Neural cell (in vitro differentiated cells): ENCODE measurements at regions not wholly inside any gene's neighbourhood (a gene's known extent, or its start where the extent isn't known, plus 50 kb on each side); places are given as distances from the start of the nearest gene placed in this dataset.

Source experiments
- H2AFZ ChIP-seq: fragments of 200-600, 300-800 bp; sonication (generic), shearing (Covaris generic); 2 replicates; pipeline ENCODE4 v1.6.0; 2014; ENCODE audit warnings: low read depth, mild to moderate bottlenecking, antibody characterized with exemption, low read length, moderate library complexity
- H3F3A ChIP-seq: fragments of 200-600 bp; shearing (Covaris generic); 2 replicates; pipeline ENCODE4 v1.6.1; 2016; ENCODE audit warnings: mild to moderate bottlenecking, moderate library complexity, mixed read lengths, antibody characterized with exemption, low read length; ENCODE audit not compliant: insufficient read depth, poor library complexity, severe bottlenecking
- H3K27ac ChIP-seq: fragments of 200-600, 300-800 bp; sonication (generic), shearing (Covaris generic); 2 replicates; pipeline ENCODE4 v1.5.1; 2014; ENCODE audit warnings: mild to moderate bottlenecking, low read length, moderate library complexity
- H3K27me3 ChIP-seq: fragments of 300-800, 200-600 bp; sonication (generic), shearing (Covaris generic); 2 replicates; pipeline ENCODE4 v1.6.0; 2014; ENCODE audit warnings: mild to moderate bottlenecking, low read depth, low read length, moderate library complexity; ENCODE audit not compliant: insufficient read depth
- H3K36me3 ChIP-seq: fragments of 300-800, 200-600 bp; sonication (generic), shearing (Covaris generic); 2 replicates; pipeline ENCODE4 v1.5.1; 2014; ENCODE audit warnings: mild to moderate bottlenecking, antibody characterized with exemption, low read length, moderate library complexity; ENCODE audit not compliant: insufficient read depth
- H3K4me2 ChIP-seq: fragments of 300-800, 200-600 bp; sonication (generic), shearing (Covaris generic); 2 replicates; pipeline ENCODE4 v1.6.0; 2014; ENCODE audit warnings: mild to moderate bottlenecking, low read length
- H3K4me3 ChIP-seq: fragments of 300-800, 200-600 bp; sonication (generic), shearing (Covaris generic); 2 replicates; pipeline ENCODE4 v1.5.1; 2014; ENCODE audit warnings: mild to moderate bottlenecking, low read length, moderate library complexity
- H3K79me2 ChIP-seq: fragments of 200-600 bp; shearing (Covaris generic); replicated peaks from 2 replicates; pipeline ENCODE4 v1.6.0; 2014; ENCODE audit warnings: mild to moderate bottlenecking, low read length, moderate library complexity; ENCODE audit not compliant: insufficient read depth
- H3K9ac ChIP-seq: fragments of 300-800, 200-600 bp; sonication (generic), shearing (Covaris generic); 2 replicates; pipeline ENCODE4 v1.6.1; 2016; ENCODE audit warnings: mild to moderate bottlenecking, low read length, mixed read lengths
- H3K9me2 ChIP-seq: fragments of 200-600 bp; shearing (Covaris generic); 2 replicates; pipeline ENCODE4 v1.6.1; 2016; ENCODE audit warnings: mild to moderate bottlenecking, low read length, mixed read lengths; ENCODE audit not compliant: insufficient read depth
- H3K9me3 ChIP-seq: fragments of 200-600, 300-800 bp; sonication (generic), shearing (Covaris generic); 2 replicates; pipeline ENCODE4 v1.6.1; 2016; ENCODE audit warnings: mild to moderate bottlenecking, mixed run types, low read length, moderate library complexity, mixed read lengths
- H4K20me1 ChIP-seq: fragments of 200-600 bp; shearing (Covaris generic); 2 replicates; pipeline ENCODE4 v1.6.1; 2016; ENCODE audit warnings: mild to moderate bottlenecking, mixed run types; ENCODE audit not compliant: insufficient read depth
- EP300 ChIP-seq: fragments of 450-650 bp; conservative IDR thresholded peaks from 2 replicates; pipeline ENCODE4 v1.6.1; 2014; ENCODE audit warnings: antibody characterized with exemption, mild to moderate bottlenecking, moderate library complexity; ENCODE audit not compliant: poor library complexity, severe bottlenecking
- EZH2 ChIP-seq: fragments of 200-600, 300-800 bp; shearing (Covaris generic), sonication (generic); IDR thresholded peaks from 2 replicates; pipeline ENCODE4 v1.6.1; 2014; ENCODE audit warnings: antibody characterized with exemption, low read length, borderline replicate concordance, mild to moderate bottlenecking; ENCODE audit not compliant: insufficient read depth, poor library complexity, severe bottlenecking
- MXI1 ChIP-seq: fragments of 450-650 bp; conservative IDR thresholded peaks from 2 replicates; pipeline ENCODE4 v1.6.1; 2014; ENCODE audit warnings: antibody characterized with exemption, mild to moderate bottlenecking; ENCODE audit not compliant: poor library complexity, severe bottlenecking
- POLR2AphosphoS5 ChIP-seq: IDR thresholded peaks from 2 replicates; pipeline ENCODE4 v1.6.1; 2012
- RAD21 ChIP-seq: fragments of 450-650 bp; conservative IDR thresholded peaks from 2 replicates; pipeline ENCODE4 v1.6.1; 2014; ENCODE audit warnings: antibody characterized with exemption, mild to moderate bottlenecking, moderate library complexity
- SMC3 ChIP-seq: fragments of 450-650 bp; conservative IDR thresholded peaks from 2 replicates; pipeline ENCODE4 v1.6.1; 2014; ENCODE audit warnings: antibody characterized with exemption, mild to moderate bottlenecking, moderate library complexity; ENCODE audit not compliant: poor library complexity
- TAF1 ChIP-seq: IDR thresholded peaks from 2 replicates; pipeline ENCODE4 v1.6.1; 2012; ENCODE audit warnings: low read depth
- TF ChIP-seq, protein P1 (sequence below): fragments of 450-650 bp; IDR thresholded peaks from 2 replicates; pipeline ENCODE4 v1.5.1; 2014; ENCODE audit warnings: antibody characterized with exemption, mild to moderate bottlenecking, moderate library complexity; ENCODE audit not compliant: poor library complexity, severe bottlenecking
- TF ChIP-seq, protein P2 (sequence below): IDR thresholded peaks from 2 replicates; pipeline ENCODE4 v1.6.1; 2012; ENCODE audit warnings: borderline replicate concordance

DNA sequence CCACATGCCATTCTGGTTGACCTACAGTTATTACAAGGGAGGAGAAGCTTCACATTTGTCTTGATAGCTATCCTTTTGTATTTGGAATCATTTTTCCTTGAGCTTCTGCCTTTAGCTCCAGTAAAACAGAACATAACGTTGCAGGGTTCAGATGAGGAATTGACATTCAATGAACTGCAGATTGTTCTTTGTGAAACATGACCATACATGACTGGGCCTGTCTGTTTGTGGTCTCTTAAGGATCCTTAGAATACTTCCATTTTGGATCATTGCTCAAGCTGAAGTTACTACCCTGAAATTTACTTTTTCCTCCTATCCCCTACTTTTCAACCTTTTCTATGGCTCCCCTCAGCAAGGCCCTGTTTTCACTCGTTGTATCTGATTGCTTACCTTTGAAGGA is 1281.7 kb upstream of the CELF4 start:
- Histone ChIP-seq H3K9me2 (no peaks in the 10 kb centered on the region), H2AFZ (no peak overlapping the region), H3K9me3 (no peaks in the 10 kb centered on the region), H3K4me2 (no peak overlapping the region), H3K9ac (no peak overlapping the region), H3K79me2 (no peaks in the 10 kb centered on the region), H3K27ac (no peak overlapping the region), H4K20me1 (no peaks in the 10 kb centered on the region), H3K4me3 (no peak overlapping the region), H3K36me3 (no peaks in the 10 kb centered on the region), H3F3A (no peaks in the 10 kb centered on the region), H3K27me3 (no peaks in the 10 kb centered on the region)
- TF ChIP-seq POLR2AphosphoS5 (no peak), EP300 (no peak)
- TF ChIP-seq, protein P1, sequence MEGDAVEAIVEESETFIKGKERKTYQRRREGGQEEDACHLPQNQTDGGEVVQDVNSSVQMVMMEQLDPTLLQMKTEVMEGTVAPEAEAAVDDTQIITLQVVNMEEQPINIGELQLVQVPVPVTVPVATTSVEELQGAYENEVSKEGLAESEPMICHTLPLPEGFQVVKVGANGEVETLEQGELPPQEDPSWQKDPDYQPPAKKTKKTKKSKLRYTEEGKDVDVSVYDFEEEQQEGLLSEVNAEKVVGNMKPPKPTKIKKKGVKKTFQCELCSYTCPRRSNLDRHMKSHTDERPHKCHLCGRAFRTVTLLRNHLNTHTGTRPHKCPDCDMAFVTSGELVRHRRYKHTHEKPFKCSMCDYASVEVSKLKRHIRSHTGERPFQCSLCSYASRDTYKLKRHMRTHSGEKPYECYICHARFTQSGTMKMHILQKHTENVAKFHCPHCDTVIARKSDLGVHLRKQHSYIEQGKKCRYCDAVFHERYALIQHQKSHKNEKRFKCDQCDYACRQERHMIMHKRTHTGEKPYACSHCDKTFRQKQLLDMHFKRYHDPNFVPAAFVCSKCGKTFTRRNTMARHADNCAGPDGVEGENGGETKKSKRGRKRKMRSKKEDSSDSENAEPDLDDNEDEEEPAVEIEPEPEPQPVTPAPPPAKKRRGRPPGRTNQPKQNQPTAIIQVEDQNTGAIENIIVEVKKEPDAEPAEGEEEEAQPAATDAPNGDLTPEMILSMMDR, result no peak
- TF ChIP-seq, protein P2, sequence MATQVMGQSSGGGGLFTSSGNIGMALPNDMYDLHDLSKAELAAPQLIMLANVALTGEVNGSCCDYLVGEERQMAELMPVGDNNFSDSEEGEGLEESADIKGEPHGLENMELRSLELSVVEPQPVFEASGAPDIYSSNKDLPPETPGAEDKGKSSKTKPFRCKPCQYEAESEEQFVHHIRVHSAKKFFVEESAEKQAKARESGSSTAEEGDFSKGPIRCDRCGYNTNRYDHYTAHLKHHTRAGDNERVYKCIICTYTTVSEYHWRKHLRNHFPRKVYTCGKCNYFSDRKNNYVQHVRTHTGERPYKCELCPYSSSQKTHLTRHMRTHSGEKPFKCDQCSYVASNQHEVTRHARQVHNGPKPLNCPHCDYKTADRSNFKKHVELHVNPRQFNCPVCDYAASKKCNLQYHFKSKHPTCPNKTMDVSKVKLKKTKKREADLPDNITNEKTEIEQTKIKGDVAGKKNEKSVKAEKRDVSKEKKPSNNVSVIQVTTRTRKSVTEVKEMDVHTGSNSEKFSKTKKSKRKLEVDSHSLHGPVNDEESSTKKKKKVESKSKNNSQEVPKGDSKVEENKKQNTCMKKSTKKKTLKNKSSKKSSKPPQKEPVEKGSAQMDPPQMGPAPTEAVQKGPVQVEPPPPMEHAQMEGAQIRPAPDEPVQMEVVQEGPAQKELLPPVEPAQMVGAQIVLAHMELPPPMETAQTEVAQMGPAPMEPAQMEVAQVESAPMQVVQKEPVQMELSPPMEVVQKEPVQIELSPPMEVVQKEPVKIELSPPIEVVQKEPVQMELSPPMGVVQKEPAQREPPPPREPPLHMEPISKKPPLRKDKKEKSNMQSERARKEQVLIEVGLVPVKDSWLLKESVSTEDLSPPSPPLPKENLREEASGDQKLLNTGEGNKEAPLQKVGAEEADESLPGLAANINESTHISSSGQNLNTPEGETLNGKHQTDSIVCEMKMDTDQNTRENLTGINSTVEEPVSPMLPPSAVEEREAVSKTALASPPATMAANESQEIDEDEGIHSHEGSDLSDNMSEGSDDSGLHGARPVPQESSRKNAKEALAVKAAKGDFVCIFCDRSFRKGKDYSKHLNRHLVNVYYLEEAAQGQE, result no peak

DNA sequence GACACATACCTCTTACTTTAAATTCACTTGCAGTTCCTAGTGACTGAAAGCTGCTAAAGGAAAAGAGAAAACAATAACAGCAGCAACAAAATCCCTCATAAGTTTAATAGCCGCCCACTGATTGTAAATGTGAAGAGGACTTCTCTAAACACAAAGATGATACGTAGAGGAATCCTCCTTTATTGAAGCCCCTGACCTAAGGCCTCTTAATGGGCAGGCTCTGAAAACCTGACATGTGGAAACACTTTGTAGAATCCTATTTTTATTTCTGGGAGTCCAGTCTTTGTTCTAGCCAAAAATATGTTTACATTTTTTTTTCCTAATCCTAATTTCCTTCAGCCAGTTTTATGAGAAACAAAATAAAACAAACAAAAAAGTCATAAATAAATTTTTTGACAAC is 1277.7 kb upstream of the CELF4 start:
- Histone ChIP-seq H3K79me2 (no peaks in the 10 kb centered on the region), H3K9me3 (no peaks in the 10 kb centered on the region), H4K20me1 (no peaks in the 10 kb centered on the region), H3K4me3 (no peak overlapping the region), H3F3A (no peaks in the 10 kb centered on the region), H3K9me2 (no peaks in the 10 kb centered on the region), H3K4me2 (no peak overlapping the region), H3K27me3 (no peaks in the 10 kb centered on the region), H2AFZ (no peak overlapping the region), H3K36me3 (no peaks in the 10 kb centered on the region), H3K27ac (no peak overlapping the region), H3K9ac (no peak overlapping the region)
- TF ChIP-seq, protein P2, result no peak
- TF ChIP-seq, protein P1, result no peak
- TF ChIP-seq EZH2 (no peak), RAD21 (no peak), TAF1 (no peak), EP300 (no peak), MXI1 (no peak), POLR2AphosphoS5 (no peak), SMC3 (no peak)
